Effector memory CD8-positive, alpha-beta T cell (primary cell): ENCODE measurements at regions not wholly inside any gene's neighbourhood (a gene's known extent, or its start where the extent isn't known, plus 50 kb on each side); places are given as distances from the start of the nearest gene placed in this dataset.

Experiments
- ATAC-seq: fragments of 150-1000 bp; cut with Tn5 transposase; replicated peaks from 2 replicates; pipeline ENCODE4 v1.10.0; 2021; ENCODE audit warnings: mild to moderate bottlenecking, moderate library complexity
- DNase-seq, 3 experiments: peaks; one replicate each; pipeline ENCODE4 v3.0.0; 2021
- H3K27ac Mint-ChIP-seq, 2 donors: one replicate each; pipeline ENCODE4 v1.8.0; 2022; ENCODE audit warnings: mild to moderate bottlenecking in 2 of 2, mixed read lengths in 2 of 2, moderate library complexity in 2 of 2
- H3K27me3 Mint-ChIP-seq, 2 donors: one replicate each; pipeline ENCODE4 v1.8.0; 2022; ENCODE audit warnings: mixed read lengths in 2 of 2
- H3K36me3 Mint-ChIP-seq: one replicate; pipeline ENCODE4 v1.8.0; 2022; ENCODE audit warnings: mild to moderate bottlenecking, moderate library complexity, mixed read lengths; ENCODE audit not compliant: insufficient read depth
- H3K4me1 Mint-ChIP-seq, 2 donors: one replicate each; pipeline ENCODE4 v1.8.0; 2022; ENCODE audit warnings: low read depth in 2 of 2, mixed read lengths in 2 of 2
- H3K4me3 Mint-ChIP-seq, 2 donors: one replicate each; pipeline ENCODE4 v1.8.0; 2022; ENCODE audit warnings: mild to moderate bottlenecking in 2 of 2, mixed read lengths in 2 of 2, moderate library complexity in 2 of 2
- H3K9me3 Mint-ChIP-seq, 2 donors: one replicate each; pipeline ENCODE4 v1.8.0; 2022; ENCODE audit warnings: mixed read lengths in 2 of 2

DNA sequence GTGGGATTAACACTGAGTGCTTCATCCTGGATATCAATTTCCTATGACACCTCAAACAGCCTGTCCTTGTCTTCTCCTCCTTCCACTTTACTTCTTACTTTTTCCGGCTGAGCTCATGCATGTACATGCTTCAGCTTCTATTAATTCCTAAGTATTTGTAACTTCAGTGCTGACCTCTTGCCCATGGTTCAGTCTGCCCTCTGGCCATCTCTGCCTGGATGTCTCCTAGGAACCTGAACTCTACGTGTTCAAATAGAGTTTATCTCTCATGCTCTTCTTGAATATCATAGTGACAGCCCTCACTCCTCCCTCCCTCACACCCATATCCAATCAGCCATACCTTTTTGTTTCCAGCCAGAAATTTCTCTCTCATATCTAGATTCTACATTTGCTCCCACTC is 141.6 kb downstream of the ATP23 start:
- H3K27me3 Mint-ChIP-seq = peaks cover 54 to 64% of the 10 kb centered on the region in 2 donors

DNA sequence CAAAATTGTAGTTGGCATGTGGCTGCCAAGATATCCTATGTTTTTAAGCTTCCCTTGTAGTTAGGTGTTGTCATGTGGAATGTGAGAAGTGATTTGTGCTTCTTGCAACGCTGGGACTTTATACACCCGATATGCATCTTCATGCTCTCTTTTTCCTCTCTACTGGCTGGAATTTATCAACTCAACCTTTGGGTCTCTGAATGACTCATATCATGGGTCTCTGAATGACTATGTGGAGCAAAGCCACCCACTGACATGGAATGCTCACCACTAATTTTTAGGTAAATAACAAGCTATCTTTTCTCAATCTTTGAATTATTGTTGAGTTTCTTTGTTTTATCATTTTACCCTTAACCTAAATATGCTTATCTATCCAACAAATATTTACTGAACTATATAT is 144.6 kb downstream of the ATP23 start:
- no peak overlapping the region for H3K27ac Mint-ChIP-seq
- H3K4me3 Mint-ChIP-seq = no peak overlapping the region
- no peaks in the 10 kb centered on the region for H3K9me3 Mint-ChIP-seq
- H3K36me3 Mint-ChIP-seq = no peaks in the 10 kb centered on the region
- no peak for ATAC-seq
- no peak for DNase-seq
- peaks cover 44 to 48% of the 10 kb centered on the region in 2 donors for H3K27me3 Mint-ChIP-seq
- no peaks in the 10 kb centered on the region for H3K4me1 Mint-ChIP-seq

More for the DNA sequence above, 141.6 kb downstream of the ATP23 start:
- Mint-ChIP-seq H3K36me3 (no peaks in the 10 kb centered on the region), H3K27ac (no peak overlapping the region), H3K9me3 (no peaks in the 10 kb centered on the region), H3K4me3 (no peak overlapping the region), H3K4me1 (no peaks in the 10 kb centered on the region)
- no peak for DNase-seq
- ATAC-seq = no peak

DNA sequence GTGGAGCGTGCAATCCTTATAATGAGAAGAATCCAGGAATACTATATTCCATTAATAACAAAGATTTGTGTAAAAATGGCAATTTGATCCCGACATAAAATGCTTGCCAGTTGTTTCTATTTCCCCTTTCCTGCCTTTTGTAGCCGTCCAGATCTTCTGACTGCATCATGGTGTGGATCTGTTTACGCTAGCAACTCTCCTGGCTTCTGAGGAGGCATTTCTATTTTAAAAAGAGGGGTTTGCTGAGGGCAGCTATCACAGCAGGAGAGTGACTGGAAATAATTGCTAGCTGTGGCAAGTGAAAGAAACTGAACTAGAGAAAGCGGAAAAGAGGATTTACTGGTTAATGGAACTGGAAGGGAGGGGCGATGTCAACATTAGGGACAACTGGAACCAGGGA is 145.6 kb downstream of the ATP23 start:
- Mint-ChIP-seq H3K36me3 (no peaks in the 10 kb centered on the region), H3K27ac (no peak overlapping the region)

DNA sequence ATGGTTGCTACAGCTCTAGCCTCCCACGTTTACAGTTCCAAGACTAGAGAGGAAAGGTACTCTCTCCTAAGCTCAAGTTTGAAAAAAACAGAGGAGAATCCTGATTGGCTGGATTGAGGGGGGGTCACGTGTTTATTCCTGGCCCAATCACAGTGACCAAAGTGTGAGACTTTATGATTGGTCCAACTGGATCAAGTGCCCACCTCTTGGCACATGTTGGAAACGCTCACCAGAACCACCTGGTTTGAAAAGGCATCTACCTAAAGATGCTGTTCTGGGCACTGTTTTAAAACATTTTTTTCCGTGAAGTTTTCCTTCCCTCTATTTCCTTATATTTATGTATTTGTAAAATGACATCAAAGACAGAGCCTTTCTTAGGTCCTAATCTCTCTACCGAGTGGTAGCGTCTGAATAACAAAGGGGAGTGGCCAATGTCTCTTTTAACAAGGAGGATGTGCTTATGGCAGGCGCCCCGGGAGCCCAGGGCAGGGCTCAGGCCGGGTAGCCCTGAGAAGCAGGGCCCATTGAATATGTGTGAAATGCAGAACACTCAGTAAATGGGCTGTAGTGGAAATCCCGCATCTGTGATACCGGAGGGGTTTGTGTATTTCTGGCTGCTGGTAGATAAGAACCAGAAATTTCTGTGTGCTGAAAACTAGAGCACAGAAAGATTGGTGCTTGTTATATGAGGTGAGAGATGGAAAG is 146.2 kb downstream of the ATP23 start:
- Mint-ChIP-seq H3K4me3 (no peak overlapping the region), H3K4me1 (no peaks in the 10 kb centered on the region), H3K27me3 (peaks cover 42 to 51% of the 10 kb centered on the region in 2 donors), H3K9me3 (no peaks in the 10 kb centered on the region), H3K36me3 (no peaks in the 10 kb centered on the region), H3K27ac (no peak overlapping the region)
- DNase-seq (no peak), ATAC-seq (no peak)

More for the DNA sequence above, 145.6 kb downstream of the ATP23 start:
- no peaks in the 10 kb centered on the region for H3K9me3 Mint-ChIP-seq
- no peak overlapping the region for H3K4me3 Mint-ChIP-seq
- H3K4me1 Mint-ChIP-seq = no peaks in the 10 kb centered on the region
- ATAC-seq = no peak
- DNase-seq = no peak
- peaks cover 42 to 49% of the 10 kb centered on the region in 2 donors for H3K27me3 Mint-ChIP-seq

DNA sequence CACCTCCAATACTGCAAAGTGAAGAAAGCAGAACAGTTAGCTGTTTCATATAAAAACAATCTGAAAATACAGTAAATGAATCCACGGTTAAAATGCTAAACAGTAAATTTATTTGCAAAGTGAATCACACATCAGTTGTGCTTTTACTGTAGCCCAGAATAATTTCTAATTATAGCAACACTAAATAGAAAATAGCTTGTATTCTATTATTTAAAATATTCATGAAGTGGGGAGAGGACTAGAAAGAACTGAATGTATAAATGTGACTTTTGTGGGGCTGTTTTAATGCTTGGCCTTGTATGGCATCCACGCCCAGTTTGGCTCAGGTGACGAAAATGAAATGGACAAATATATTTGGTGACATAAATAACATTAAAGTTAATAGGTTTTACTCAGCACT is 148.2 kb downstream of the ATP23 start:
- Mint-ChIP-seq H3K4me3 (no peak overlapping the region), H3K36me3 (no peaks in the 10 kb centered on the region), H3K4me1 (no peaks in the 10 kb centered on the region), H3K9me3 (no peaks in the 10 kb centered on the region), H3K27ac (no peak overlapping the region), H3K27me3 (peaks cover 44 to 59% of the 10 kb centered on the region in 2 donors)
- DNase-seq (no peak), ATAC-seq (no peak)

DNA sequence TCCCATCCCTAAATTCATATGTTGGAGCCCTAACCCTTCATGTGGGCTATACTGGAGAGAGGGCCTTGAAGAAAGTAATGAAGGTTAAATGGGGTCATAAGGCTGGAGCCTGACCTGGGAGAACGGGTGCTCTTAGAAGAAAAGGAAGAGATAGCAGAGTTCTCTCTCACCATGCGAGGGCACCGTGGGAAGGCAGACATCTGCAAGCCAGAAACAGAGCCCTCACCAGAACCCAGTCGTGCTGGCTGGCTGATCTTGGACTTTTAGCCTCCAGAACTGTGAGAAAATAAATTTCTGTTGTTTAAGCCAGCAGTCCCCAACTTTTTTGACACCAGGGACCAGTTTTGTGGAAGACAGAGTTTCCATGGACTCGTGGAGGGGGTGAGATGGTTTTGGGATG is 149.3 kb downstream of the ATP23 start:
- Mint-ChIP-seq H3K36me3 (no peaks in the 10 kb centered on the region), H3K9me3 (no peaks in the 10 kb centered on the region), H3K4me3 (no peak overlapping the region), H3K4me1 (no peaks in the 10 kb centered on the region), H3K27me3 (peaks cover 37 to 52% of the 10 kb centered on the region in 2 donors), H3K27ac (no peak overlapping the region)
- ATAC-seq (no peak), DNase-seq (no peak)

DNA sequence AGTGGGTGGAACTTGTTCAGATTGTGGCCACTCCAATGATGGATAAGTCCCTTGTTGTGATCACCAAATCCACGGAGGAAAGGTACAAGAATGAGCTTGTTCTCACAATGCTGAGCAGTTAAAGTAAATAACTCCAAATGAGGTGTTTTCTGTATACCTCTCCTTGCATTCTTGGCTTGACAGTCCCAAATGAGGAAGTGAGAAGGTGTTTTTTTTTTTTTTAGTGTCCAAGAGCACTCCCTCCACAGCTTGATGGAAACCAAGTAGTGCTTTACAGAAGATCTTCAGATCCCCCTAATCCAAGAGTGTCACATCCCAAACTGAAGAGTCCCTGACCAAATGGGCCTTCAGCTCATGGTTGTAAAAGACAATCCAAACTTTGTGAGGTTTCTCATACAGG is 153.6 kb downstream of the ATP23 start:
- Mint-ChIP-seq H3K27ac (no peak overlapping the region), H3K27me3 (peaks cover 25 to 44% of the 10 kb centered on the region in 2 donors), H3K4me3 (no peak overlapping the region), H3K36me3 (no peaks in the 10 kb centered on the region), H3K9me3 (no peaks in the 10 kb centered on the region), H3K4me1 (no peaks in the 10 kb centered on the region)
- DNase-seq (no peak), ATAC-seq (no peak)

DNA sequence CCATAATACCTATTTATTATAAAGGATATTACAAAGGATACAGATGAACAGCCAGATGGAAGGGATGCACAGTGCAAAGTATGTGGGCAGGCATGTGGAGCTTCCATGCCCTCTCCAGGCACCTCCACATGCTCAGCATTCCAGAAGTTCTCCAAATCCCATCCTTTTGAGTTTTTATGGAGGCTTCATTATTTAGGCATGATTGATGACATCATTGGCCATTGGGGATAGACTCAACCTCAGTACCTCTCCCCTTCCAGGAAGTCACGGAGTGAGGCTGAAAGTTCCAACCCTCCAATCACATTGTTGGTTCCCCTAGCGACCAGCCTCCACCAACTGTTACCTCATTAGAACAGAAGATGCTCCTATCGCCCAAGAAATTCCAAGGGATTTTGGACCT is 156.4 kb downstream of the ATP23 start:
- ATAC-seq (no peak), DNase-seq (no peak)
- H3K27ac Mint-ChIP-seq = no peak overlapping the region
- peaks cover 13 to 24% of the 10 kb centered on the region in 2 donors for H3K27me3 Mint-ChIP-seq
- no peaks in the 10 kb centered on the region for H3K9me3 Mint-ChIP-seq
- H3K36me3 Mint-ChIP-seq = no peaks in the 10 kb centered on the region
- H3K4me3 Mint-ChIP-seq = no peak overlapping the region
- no peaks in the 10 kb centered on the region for H3K4me1 Mint-ChIP-seq

DNA sequence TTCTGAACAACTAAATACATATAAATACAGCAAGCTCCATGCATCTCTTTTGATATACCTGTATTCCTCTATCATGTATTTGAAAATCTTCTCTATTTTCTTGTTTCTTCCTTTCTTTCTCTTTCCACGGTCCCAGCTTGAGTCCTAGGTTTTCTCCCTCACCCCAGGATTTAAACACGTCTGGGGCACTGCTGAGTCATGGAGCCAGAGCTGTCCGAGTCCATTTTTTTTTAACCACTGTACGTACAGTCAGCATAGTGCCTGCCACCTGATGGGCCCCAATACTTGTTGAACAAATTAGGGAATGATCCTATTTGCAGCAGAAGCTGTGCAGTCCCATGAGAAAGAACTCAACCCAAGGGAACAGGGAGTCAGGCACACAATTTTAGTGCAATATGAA is 158.1 kb downstream of the ATP23 start:
- Mint-ChIP-seq H3K27ac (no peak overlapping the region), H3K27me3 (peaks cover 5 to 10% of the 10 kb centered on the region in 2 donors), H3K4me1 (no peaks in the 10 kb centered on the region), H3K36me3 (no peaks in the 10 kb centered on the region), H3K9me3 (no peaks in the 10 kb centered on the region), H3K4me3 (no peak overlapping the region)
- no peak for ATAC-seq
- no peak for DNase-seq

DNA sequence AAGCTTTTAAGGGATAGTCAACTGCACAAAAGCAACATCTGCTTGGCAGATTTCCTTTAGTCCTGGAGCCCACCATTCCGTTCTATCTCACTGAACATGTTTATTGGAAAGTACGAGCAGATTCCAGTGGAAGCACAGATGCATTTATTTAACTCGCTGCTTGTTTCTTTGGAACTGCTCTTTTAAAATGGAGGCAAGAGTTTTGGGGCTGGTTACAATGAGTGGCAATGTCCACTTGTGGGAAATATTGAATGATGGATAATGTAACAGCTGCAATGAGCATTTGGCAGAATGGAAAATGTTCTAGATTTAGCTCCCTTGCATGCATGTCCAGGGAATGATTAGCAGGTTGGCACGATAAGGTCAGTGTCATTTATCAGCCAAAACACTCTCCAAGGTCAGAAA is 163.0 kb downstream of the ATP23 start:
- no peak overlapping the region for H3K27ac Mint-ChIP-seq
- ATAC-seq = no peak
- DNase-seq = no peak
- peaks cover 4 to 7% of the 10 kb centered on the region in 2 donors for H3K27me3 Mint-ChIP-seq
- no peaks in the 10 kb centered on the region for H3K4me1 Mint-ChIP-seq
- H3K4me3 Mint-ChIP-seq = no peak overlapping the region
- peaks cover 0 to 2% of the 10 kb centered on the region in 2 donors for H3K9me3 Mint-ChIP-seq
- no peaks in the 10 kb centered on the region for H3K36me3 Mint-ChIP-seq

DNA sequence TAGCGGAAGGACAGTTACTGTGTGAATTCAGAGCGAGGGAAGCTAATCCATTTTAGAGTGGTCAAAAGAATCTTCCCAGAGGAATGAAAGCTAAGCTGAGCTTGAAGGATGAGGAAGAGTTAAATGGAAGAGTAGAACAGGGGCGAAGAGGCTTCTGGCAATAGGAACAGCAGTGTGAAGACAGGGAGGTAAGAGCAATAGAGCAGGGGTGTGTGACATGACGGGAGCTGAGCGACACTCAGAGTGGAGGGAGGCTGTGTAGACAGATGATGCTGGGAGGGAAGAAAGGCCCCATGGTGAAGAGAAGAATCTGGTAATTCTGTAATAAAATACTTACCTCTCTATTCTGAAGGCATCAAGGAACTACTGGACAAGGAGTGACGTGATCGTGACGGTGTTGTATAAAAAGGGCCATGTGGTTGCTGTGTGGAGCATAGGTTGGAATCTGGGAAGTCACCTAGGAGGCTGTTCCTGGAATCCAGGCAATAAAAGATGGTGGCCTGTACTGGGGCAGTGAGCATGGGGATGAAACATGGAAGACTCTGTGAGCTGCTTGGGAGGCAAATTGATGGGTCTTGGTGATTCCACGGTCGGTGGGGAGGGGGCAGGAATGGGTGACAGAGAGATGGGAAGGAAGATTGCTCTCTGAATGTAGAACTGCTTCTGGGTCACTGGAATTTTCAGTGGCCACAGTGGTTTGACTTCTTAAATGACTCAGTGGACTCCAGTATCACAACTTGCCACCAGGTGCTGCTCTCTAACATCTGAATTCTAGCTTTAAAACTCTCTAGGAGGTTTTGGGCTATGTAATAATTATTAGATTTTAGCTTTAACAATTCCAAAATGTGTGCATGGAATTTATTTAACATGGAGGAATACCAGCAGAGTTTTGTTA is 164.1 kb downstream of the ATP23 start:
- H3K4me3 Mint-ChIP-seq = no peak overlapping the region
- no peak overlapping the region for H3K27ac Mint-ChIP-seq
- H3K27me3 Mint-ChIP-seq = no peaks in the 10 kb centered on the region
- H3K9me3 Mint-ChIP-seq = peaks cover 0 to 2% of the 10 kb centered on the region in 2 donors
- H3K36me3 Mint-ChIP-seq = no peaks in the 10 kb centered on the region
- H3K4me1 Mint-ChIP-seq = no peaks in the 10 kb centered on the region
- DNase-seq = no peak
- no peak for ATAC-seq

DNA sequence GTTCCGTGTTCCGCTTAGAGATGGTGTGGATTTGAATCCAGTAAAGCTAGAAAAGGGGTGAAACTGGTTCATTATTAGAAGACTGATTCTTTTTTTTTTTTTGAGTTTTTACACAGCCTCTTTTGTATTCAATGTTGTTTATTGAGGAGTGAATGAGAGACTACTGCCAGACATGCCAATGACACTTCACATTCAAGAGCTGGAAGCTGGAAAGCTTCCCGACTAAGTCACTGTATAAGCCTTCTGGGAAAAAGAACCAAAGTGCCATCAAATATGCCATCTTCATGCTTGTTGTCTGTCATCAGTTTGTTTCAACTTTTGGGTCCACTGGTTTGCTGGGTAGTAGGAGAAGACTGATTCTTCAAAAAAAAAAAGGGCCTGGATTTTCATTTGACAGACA is 164.8 kb downstream of the ATP23 start:
- ATAC-seq = no peak
- Mint-ChIP-seq H3K27ac (no peak overlapping the region), H3K4me3 (no peak overlapping the region), H3K27me3 (no peaks in the 10 kb centered on the region), H3K4me1 (no peaks in the 10 kb centered on the region), H3K9me3 (peaks cover 0 to 2% of the 10 kb centered on the region in 2 donors), H3K36me3 (no peaks in the 10 kb centered on the region)
- no peak for DNase-seq

DNA sequence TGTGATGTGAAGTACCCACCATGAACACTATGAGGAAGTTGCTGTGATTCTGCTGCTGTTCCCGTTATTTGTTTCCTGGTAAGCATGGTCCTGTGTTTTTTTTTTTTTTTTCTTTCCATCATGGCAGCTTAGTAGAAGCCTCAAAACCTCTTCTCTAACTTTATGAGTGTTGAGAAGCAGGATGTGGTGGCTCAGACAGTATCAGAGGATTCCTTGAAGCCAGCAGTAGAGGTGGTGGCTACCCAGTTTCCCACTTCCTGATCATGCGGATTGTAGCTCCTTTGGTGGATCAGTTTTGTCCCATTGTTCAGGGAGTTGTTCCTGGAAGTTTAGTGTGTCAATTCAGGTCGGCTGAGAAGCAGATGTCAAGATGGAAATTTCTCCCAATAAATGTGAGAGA is 175.8 kb downstream of the ATP23 start:
- Mint-ChIP-seq H3K27ac (no peak overlapping the region), H3K27me3 (peaks cover 30 to 34% of the 10 kb centered on the region in 2 donors), H3K9me3 (peaks cover 0 to 2% of the 10 kb centered on the region in 2 donors), H3K4me3 (no peak overlapping the region), H3K4me1 (no peaks in the 10 kb centered on the region), H3K36me3 (no peaks in the 10 kb centered on the region)
- no peak for DNase-seq
- no peak for ATAC-seq

DNA sequence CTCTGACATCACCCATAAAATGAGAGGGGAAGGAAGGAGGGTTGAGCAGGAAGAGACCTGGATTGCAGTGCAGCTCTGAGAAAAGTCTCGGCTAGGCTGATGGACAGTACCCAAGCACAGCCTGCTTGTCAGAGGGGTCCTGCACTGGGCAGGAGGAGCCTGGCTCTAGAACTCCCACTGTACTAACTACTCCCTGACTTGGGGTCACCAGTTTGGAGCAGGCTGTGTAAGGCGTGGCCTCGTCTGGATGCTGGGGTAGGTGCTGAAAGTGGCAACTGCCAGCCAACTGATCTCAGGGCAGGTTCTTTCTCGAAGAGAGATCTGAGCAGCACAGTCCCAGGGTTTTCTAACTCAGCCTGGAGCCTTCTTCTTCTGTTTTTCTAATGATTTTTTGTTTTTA is 176.3 kb downstream of the ATP23 start:
- peaks cover 30 to 34% of the 10 kb centered on the region in 2 donors for H3K27me3 Mint-ChIP-seq
- H3K9me3 Mint-ChIP-seq = peaks cover 0 to 3% of the 10 kb centered on the region in 2 donors
- no peak overlapping the region for H3K4me3 Mint-ChIP-seq
- ATAC-seq (no peak), DNase-seq (no peak)
- H3K4me1 Mint-ChIP-seq = no peaks in the 10 kb centered on the region
- H3K27ac Mint-ChIP-seq = no peak overlapping the region
- no peaks in the 10 kb centered on the region for H3K36me3 Mint-ChIP-seq
